AG09309 (cell line): ENCODE measurements at regions not wholly inside any gene's neighbourhood (a gene's known extent, or its start where the extent isn't known, plus 50 kb on each side); places are given as distances from the start of the nearest gene placed in this dataset.

ENCODE experiments used
- DNase-seq: peaks from one replicate; pipeline ENCODE4 v3.0.0-alpha.2; 2010; ENCODE audit warnings: low read depth
- H3K4me3 ChIP-seq: 2 replicates; pipeline ENCODE4 v1.5.1; 2011; ENCODE audit warnings: mild to moderate bottlenecking, low read depth, low read length, moderate library complexity; ENCODE audit not compliant: control insufficient read depth
- CTCF ChIP-seq: IDR thresholded peaks from 2 replicates; pipeline ENCODE4 v1.5.1; 2011; ENCODE audit warnings: mild to moderate bottlenecking, low read depth, low read length, inconsistent platforms; ENCODE audit not compliant: insufficient read depth, control insufficient read depth; ENCODE audit errors: missing control alignments

- DNase-seq = no peak
Observed at GRCh38 chr21:28342212-28342810, 650.4 kb downstream of the LTN1 start.

DNA sequence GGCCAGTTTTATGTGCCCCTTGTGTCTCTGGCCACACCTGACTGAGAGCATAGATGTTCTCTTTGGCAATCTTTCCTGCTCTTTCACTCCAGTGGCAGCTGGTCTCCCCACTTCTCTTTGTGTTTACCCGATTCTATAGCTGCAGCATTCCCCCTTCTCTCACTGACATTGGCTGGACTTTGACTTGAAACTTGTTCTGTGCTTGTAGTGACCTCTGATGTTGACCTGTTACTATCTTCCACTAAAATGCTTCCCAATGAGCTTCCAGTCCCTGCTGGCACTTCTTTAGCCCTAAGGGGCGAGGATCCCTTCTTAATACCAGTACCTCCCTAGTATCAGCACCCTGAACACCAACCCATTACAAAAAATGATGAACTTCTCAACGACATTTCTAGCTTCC lies 653.3 kb downstream of the LTN1 start:
- no peak for DNase-seq
- no peak overlapping the region for H3K4me3 ChIP-seq
- TF ChIP-seq CTCF = no peak

More at GRCh38 chr21:28342212-28342810, 650.4 kb downstream of the LTN1 start:
- H3K4me3 ChIP-seq = no peak overlapping the region
- no peak for TF ChIP-seq CTCF

GRCh38 chr21:28338701-28339305 lies 653.9 kb downstream of the LTN1 start:
- DNase-seq = no peak
- no peak for TF ChIP-seq CTCF
- no peak overlapping the region for H3K4me3 ChIP-seq

GRCh38 chr21:28337315-28337714 lies 655.4 kb downstream of the LTN1 start:
- peak; percentile 44 for TF ChIP-seq CTCF

DNA sequence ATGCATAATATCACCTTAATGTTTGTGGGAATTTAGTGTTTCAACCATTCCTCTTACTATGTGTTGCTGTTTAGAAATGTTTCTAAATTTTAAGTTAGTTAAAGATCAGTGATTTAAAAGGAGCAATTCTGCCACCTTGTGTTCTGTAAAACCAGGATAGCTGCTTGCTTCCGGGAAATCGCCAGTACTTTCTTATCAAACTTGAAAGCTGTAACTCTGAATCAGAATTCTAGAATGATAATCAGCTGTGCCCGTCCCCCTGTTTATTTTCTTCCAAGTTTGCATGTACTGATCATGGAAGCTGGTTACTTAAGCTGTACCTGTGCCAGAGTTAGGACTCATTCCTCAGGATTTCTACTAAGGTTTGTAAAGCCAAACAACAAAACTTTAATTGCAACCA lies 656.4 kb downstream of the LTN1 start:
- H3K4me3 ChIP-seq = no peak overlapping the region
- DNase-seq = peak; percentile 89
- peak; percentile 53 for TF ChIP-seq CTCF

More at GRCh38 chr21:28337315-28337714, 655.4 kb downstream of the LTN1 start:
- no peak overlapping the region for H3K4me3 ChIP-seq
- peak; percentile 51 for DNase-seq

DNA sequence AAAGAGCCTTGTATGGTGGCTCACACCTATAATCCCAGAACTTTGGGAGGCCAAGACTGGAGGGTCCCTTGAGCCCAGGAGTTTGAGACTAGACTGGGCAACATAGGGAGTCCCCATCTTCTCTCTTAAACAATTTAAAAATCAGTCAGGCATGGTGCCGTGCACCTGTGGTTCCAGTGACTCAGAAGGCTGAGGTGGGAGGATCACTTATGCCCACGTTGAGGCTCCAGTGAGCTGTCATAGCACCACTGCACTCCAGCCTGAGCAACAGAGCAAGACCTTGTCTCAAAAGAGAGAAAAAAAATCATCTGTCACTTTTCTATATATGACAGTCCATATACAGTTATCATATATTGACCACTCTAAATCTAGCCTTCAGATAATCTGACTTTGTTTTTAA lies 658.3 kb downstream of the LTN1 start:
- TF ChIP-seq CTCF = no peak
- H3K4me3 ChIP-seq = no peak overlapping the region
- no peak for DNase-seq

DNA sequence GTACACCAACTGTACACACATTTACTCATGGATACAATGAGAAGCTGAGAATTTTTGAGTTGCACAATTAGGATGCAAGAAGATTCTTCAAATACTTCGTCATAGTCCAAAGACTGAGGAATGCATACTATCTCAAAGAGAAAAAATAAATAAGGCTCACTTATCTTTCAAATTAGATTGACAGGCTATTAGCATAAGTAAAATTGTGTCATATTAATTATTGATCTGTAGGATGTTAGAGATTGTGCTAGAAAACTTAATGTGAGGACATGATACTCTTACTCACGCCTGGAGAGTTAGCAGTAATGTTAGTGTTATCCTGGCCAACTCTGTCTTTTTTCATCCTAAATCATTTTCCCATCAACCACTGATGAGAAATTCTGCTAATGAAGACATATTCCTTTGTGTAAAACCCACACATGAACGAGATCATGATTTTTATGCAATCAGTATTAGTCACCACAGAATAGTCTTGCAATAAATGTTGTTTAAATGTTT lies 659.0 kb downstream of the LTN1 start:
- peak; percentile 61 for DNase-seq
- TF ChIP-seq CTCF = no peak
- no peak overlapping the region for H3K4me3 ChIP-seq
